ENCODE measurements at regions not wholly inside any gene's neighbourhood (a gene's known extent, or its start where the extent isn't known, plus 50 kb on each side); places are given as distances from the start of the nearest gene placed in this dataset.

GRCh38 chr7:68246189-68246633 is 1249.6 kb downstream of the TYW1 start:
- no peak for TF ChIP-seq CTCF (IDR thresholded peaks at IDR 0.05; ENCODE audit: low read depth, low read length, missing input control)
- TF ChIP-seq YY1 (IDR thresholded peaks at IDR 0.05) = no peak
- no peak for TF ChIP-seq RAD21 (IDR thresholded peaks at IDR 0.05)
